Ramos (cell line): ENCODE measurements at regions not wholly inside any gene's neighbourhood (a gene's known extent, or its start where the extent isn't known, plus 50 kb on each side); places are given as distances from the start of the nearest gene placed in this dataset.

Experiments used
- in situ Hi-C: fragments of 300-500 bp; cut with MboI; formaldehyde crosslinking; loops from one replicate; pipeline ENCODE4 v1.14.3; 2022; ENCODE audit warnings: low sequenced_read_pairs; ENCODE audit not compliant: unreplicated experiment

GRCh38 chr6:26251354-26252076 lies 113.5 kb upstream of the BTN3A2 start:
- in situ Hi-C loops: no loop called here

- in situ Hi-C loops: no loop called here
Observed at GRCh38 chr6:26252077-26252472, 112.9 kb upstream of the BTN3A2 start.

GRCh38 chr6:26254724-26255123 lies 110.3 kb upstream of the BTN3A2 start:
- in situ Hi-C loops: no loop called here

- in situ Hi-C loops: no loop called here
Observed at GRCh38 chr6:26257272-26257671, 107.7 kb upstream of the BTN3A2 start.

GRCh38 chr6:26258212-26258977 lies 106.6 kb upstream of the BTN3A2 start:
- in situ Hi-C loops: no loop called here

- in situ Hi-C loops: no loop called here
Observed at GRCh38 chr6:26260110-26260637, 104.8 kb upstream of the BTN3A2 start.

- in situ Hi-C loops: no loop called here
Observed at GRCh38 chr6:26260725-26261490, 104.1 kb upstream of the BTN3A2 start.

GRCh38 chr6:26264547-26264946 lies 100.5 kb upstream of the BTN3A2 start:
- in situ Hi-C loops: no loop called here

- in situ Hi-C loops: no loop called here
Observed at GRCh38 chr6:26267083-26267589, 97.9 kb upstream of the BTN3A2 start.

- in situ Hi-C loops: no loop called here
Observed at GRCh38 chr6:26268659-26269402, 96.2 kb upstream of the BTN3A2 start.

- in situ Hi-C loops: no loop called here
Observed at GRCh38 chr6:26269531-26270485, 95.2 kb upstream of the BTN3A2 start.

GRCh38 chr6:26270486-26270861 lies 94.5 kb upstream of the BTN3A2 start:
- in situ Hi-C loops: no loop called here

GRCh38 chr6:26270903-26271667 lies 93.9 kb upstream of the BTN3A2 start:
- in situ Hi-C loops: no loop called here

- in situ Hi-C loops: no loop called here
Observed at GRCh38 chr6:26271668-26272024, 93.4 kb upstream of the BTN3A2 start.

GRCh38 chr6:26272171-26272637 lies 92.8 kb upstream of the BTN3A2 start:
- in situ Hi-C loops: no loop called here

GRCh38 chr6:26273673-26274588 lies 91.1 kb upstream of the BTN3A2 start:
- in situ Hi-C loops: no loop called here

GRCh38 chr6:26275663-26276062 lies 89.3 kb upstream of the BTN3A2 start:
- in situ Hi-C loops: no loop called here
